ENCODE measurements at regions not wholly inside any gene's neighbourhood (a gene's known extent, or its start where the extent isn't known, plus 50 kb on each side); places are given as distances from the start of the nearest gene placed in this dataset.

- DNase-seq (ENCODE audit: low spot score) (no peak), FAIRE-seq (no peak), ATAC-seq (no peak)
- BruUV-seq (replicated peaks), result no TSS peak
- 1% methylated on average over 2 of the region's 2 CpGs for WGBS (ENCODE audit: low lambda C conversion rate)
- Histone ChIP-seq H2AFZ (ENCODE audit: low read length) (no peak overlapping the region), H3K27me3 (ENCODE audit: control insufficient read depth in 1 of 2, insufficient read depth in 2 of 2, low read length in 2 of 2) (no peaks in the 10 kb centered on the region), H3K9me3 (ENCODE audit: low read length) (no peaks in the 10 kb centered on the region), H3K9ac (ENCODE audit: insufficient read depth, low read depth, low read length) (no peak overlapping the region), H3K4me3 (replicated peaks in 1 of 3; ENCODE audit: insufficient read depth in 1 of 3, low read depth in 2 of 3, low read length in 3 of 3) (no peak overlapping the region), H3K27ac (ENCODE audit: extremely low read length, insufficient read depth, low read length) (no peak overlapping the region), H4K20me1 (ENCODE audit: insufficient read depth, low read length) (no peaks in the 10 kb centered on the region), H3K36me3 (replicated peaks in 1 of 2; ENCODE audit: control insufficient read depth in 1 of 2, insufficient read depth in 2 of 2, low read length in 2 of 2) (no peaks in the 10 kb centered on the region), H3K4me2 (ENCODE audit: low read depth, low read length) (no peak overlapping the region), H3K4me1 (ENCODE audit: insufficient read depth, low read length) (no peaks in the 10 kb centered on the region), H3K79me2 (ENCODE audit: insufficient read depth, low read length) (no peaks in the 10 kb centered on the region)
- in situ Hi-C loops (cut with HindIII; ENCODE audit: extremely low pct_ligation_motif_present, low pct_unique_long_range_greater_than_20kb) (no loop called here), intact Hi-C loops (cut with micrococcal nuclease; ENCODE audit: unreplicated experiment) (no loop called here)
- CTCF ChIA-PET (ENCODE audit: low intra/inter-chr PET ratio, low total read pairs), result no interaction called here
- POLR2A ChIA-PET, result no interaction called here
- TF ChIP-seq SSRP1 (CRISPR knock-in tag; IDR thresholded peaks at IDR 0.05) (no peak), ZEB1 (IDR thresholded peaks at IDR 0.05; ENCODE audit: insufficient replicate concordance, low read depth) (no peak), ZFP91 (CRISPR knock-in tag; IDR thresholded peaks at IDR 0.05; ENCODE audit: borderline replicate concordance) (no peak), ZSCAN31 (CRISPR knock-in tag; IDR thresholded peaks at IDR 0.05; ENCODE audit: low read depth) (no peak), GATA4 (IDR thresholded peaks at IDR 0.05; ENCODE audit: borderline replicate concordance, low read depth) (no peak), ZNF503 (CRISPR knock-in tag; IDR thresholded peaks at IDR 0.05) (no peak), ZNF564 (CRISPR knock-in tag; IDR thresholded peaks at IDR 0.05) (no peak), ARID5B (CRISPR knock-in tag; IDR thresholded peaks at IDR 0.05) (no peak), HOXA9 (CRISPR knock-in tag; IDR thresholded peaks at IDR 0.05; ENCODE audit: borderline replicate concordance) (no peak), ZMYM2 (CRISPR knock-in tag; IDR thresholded peaks at IDR 0.05) (no peak), PHF8 (CRISPR knock-in tag; IDR thresholded peaks at IDR 0.05) (no peak), MED13 (CRISPR knock-in tag; IDR thresholded peaks at IDR 0.05) (no peak), ZNF317 (CRISPR knock-in tag; IDR thresholded peaks at IDR 0.05) (no peak)
Measured at GRCh38 chr6:48552905-48553304, 441.9 kb upstream of the PTCHD4 start.
